ENCODE measurements at regions not wholly inside any gene's neighbourhood (a gene's known extent, or its start where the extent isn't known, plus 50 kb on each side); places are given as distances from the start of the nearest gene placed in this dataset.

GRCh38 chr18:21162786-21163185, 51.2 kb upstream of the ROCK1 start:
- no peak overlapping the region for H3K4me3 ChIP-seq (ENCODE audit: low read depth, low read length)
- DNase-seq (ENCODE audit: low read depth): no peak
- TF ChIP-seq CTCF (conservative IDR thresholded peaks at IDR 0.05; ENCODE audit: low read depth, low read length): no peak

GRCh38 chr18:21163647-21164547, 52.3 kb upstream of the ROCK1 start:
- H3K4me3 ChIP-seq (ENCODE audit: low read depth, low read length): no peak overlapping the region
- TF ChIP-seq CTCF (conservative IDR thresholded peaks at IDR 0.05; ENCODE audit: low read depth, low read length): no peak
- no peak for DNase-seq (ENCODE audit: low read depth)

GRCh38 chr18:21164548-21165095, 53.0 kb upstream of the ROCK1 start:
- DNase-seq (ENCODE audit: low read depth): no peak
- no peak for TF ChIP-seq CTCF (conservative IDR thresholded peaks at IDR 0.05; ENCODE audit: low read depth, low read length)
- no peak overlapping the region for H3K4me3 ChIP-seq (ENCODE audit: low read depth, low read length)

- no peak for TF ChIP-seq CTCF (conservative IDR thresholded peaks at IDR 0.05; ENCODE audit: low read depth, low read length)
- no peak overlapping the region for H3K4me3 ChIP-seq (ENCODE audit: low read depth, low read length)
- no peak for DNase-seq (ENCODE audit: low read depth)
These were observed 56.2 kb upstream of the ROCK1 start for GRCh38 chr18:21167641-21168377.

GRCh38 chr18:21168880-21169279, 57.3 kb upstream of the ROCK1 start:
- no peak for TF ChIP-seq CTCF (conservative IDR thresholded peaks at IDR 0.05; ENCODE audit: low read depth, low read length)
- DNase-seq (ENCODE audit: low read depth): no peak
- no peak overlapping the region for H3K4me3 ChIP-seq (ENCODE audit: low read depth, low read length)

- H3K4me3 ChIP-seq (ENCODE audit: low read depth, low read length): no peak overlapping the region
- TF ChIP-seq CTCF (conservative IDR thresholded peaks at IDR 0.05; ENCODE audit: low read depth, low read length): no peak
- no peak for DNase-seq (ENCODE audit: low read depth)
These were observed 64.2 kb upstream of the GREB1L start for GRCh38 chr18:21177822-21178221.
